Retinal pigment epithelial cell (primary cell): ENCODE measurements at regions not wholly inside any gene's neighbourhood (a gene's known extent, or its start where the extent isn't known, plus 50 kb on each side); places are given as distances from the start of the nearest gene placed in this dataset.
"Not testable (repeated sequence)": the region's sequence is repeated elsewhere in the genome, so short reads cannot be mapped to it uniquely, and the experiment has no call there.

Experiments used
- DNase-seq: peaks from one replicate; pipeline ENCODE4 v3.0.0-alpha.2; 2010; ENCODE audit warnings: low read depth
- H3K4me3 ChIP-seq: 2 replicates; pipeline ENCODE4 v1.5.1; 2011; ENCODE audit warnings: mild to moderate bottlenecking, low read length, control low read depth, moderate library complexity
- CTCF ChIP-seq: conservative IDR thresholded peaks from 2 replicates; pipeline ENCODE4 v1.5.1; 2011; ENCODE audit warnings: low read depth, low read length, control low read depth, inconsistent platforms

- no peak overlapping the region for H3K4me3 ChIP-seq
- no peak for TF ChIP-seq CTCF
- no peak for DNase-seq
These were observed 92.6 kb upstream of the CLVS2 start for GRCh38 chr6:122903266-122903915.

- TF ChIP-seq CTCF, result no peak
- H3K4me3 ChIP-seq, result no peak overlapping the region
- no peak for DNase-seq
These were observed 91.9 kb upstream of the CLVS2 start for GRCh38 chr6:122904166-122904565.

GRCh38 chr6:122913558-122913957 is 82.5 kb upstream of the CLVS2 start:
- no peak for TF ChIP-seq CTCF
- no peak for DNase-seq
- H3K4me3 ChIP-seq, result no peak overlapping the region

- no peak overlapping the region for H3K4me3 ChIP-seq
- no peak for TF ChIP-seq CTCF
- no peak for DNase-seq
These were observed 77.3 kb upstream of the CLVS2 start for GRCh38 chr6:122918714-122919113.

DNA sequence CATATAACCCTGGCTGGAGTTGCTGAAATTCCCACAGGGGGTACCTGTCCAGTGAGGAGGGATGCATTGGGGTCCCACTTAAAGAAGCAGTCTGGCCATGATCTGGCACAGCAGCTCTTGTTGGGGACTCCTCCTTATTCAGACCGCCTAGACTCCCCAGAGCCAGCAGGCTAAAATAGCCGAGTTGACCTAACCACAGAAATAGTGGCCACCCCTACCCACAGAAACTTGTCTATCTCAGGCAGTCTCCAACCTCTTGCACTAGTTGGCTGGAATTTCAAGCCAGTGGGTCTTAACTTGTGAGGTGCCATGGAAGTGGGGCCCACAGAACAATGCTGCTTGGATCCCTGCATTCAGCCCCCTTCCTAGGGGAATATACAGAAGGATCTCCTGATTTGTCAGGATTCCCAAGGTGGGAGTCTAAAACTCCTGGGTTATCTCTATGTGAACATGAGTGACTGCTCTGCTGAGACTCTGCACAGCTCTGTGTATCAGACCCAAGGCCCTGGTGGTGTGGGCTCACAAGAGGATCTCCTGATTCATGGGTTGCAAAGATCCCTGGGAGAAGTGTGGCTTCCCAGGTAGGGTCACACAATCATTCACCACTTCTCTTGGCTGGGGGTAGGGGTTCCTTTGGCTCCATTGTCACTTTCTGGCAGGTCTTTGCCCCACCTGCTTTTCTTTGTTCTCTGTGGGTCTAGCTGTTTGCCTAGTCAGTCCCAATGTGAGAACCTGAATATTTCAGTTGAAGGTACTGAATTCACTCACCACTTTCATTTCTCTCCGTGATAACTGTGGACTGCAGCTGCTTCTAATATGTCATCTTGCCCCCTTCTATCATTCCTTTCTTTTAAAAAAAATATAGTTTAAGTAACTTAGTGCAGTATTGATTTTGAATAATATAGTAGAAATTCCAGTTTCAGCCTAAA is 65.5 kb upstream of the CLVS2 start:
- no peak for TF ChIP-seq CTCF
- H3K4me3 ChIP-seq, result no peak overlapping the region
- DNase-seq, result no peak

DNA sequence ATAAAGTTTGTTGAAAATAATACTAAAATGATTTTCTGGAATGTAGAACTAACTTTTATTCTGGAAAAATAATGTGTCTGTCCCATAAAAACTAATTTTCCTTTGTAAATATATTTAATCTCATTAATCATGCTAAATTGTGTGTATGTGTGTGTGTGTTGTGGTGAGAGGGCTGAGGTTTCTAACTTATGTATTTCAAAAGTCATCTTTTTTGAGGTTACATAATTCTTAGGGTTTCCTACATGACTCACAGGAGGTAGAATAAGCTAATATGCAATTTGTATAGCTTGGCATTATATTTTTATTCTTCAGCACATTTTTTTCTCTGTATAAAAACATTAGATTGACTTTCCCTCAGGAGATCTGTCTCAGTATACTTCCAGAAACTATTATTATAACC is 64.1 kb upstream of the CLVS2 start:
- no peak for TF ChIP-seq CTCF
- no peak overlapping the region for H3K4me3 ChIP-seq
- no peak for DNase-seq

DNA sequence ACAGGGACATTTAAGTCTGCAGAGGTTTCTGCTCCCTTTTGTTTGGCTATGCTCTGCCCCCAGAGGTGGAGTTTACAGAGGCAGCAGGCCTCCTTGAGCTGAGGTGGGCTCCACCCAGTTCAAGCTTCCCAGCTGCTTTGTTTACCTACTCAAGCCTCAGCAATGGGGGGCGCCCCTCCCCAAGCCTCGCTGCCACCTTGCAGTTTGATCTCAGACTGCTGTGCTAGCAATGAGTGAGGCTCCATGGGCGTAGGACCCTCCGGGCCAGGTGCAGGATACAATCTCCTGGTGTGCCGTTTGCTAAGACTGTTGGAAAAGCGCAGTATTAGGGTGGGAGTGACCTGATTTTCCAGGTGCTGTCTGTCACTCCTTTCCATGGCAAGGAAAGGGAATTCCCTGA is 51.1 kb upstream of the CLVS2 start:
- H3K4me3 ChIP-seq, DNase-seq: not testable (repeated sequence)
